Stimulated activated naive CD8-positive, alpha-beta T cell treated with anti-CD3 and anti-CD28 coated beads, Interleukin-15, amount 100 ng/mL, for 72 hours (primary cell): ENCODE measurements at regions not wholly inside any gene's neighbourhood (a gene's known extent, or its start where the extent isn't known, plus 50 kb on each side); places are given as distances from the start of the nearest gene placed in this dataset.
A peak's percentile ranks its signal among the peaks of the same experiment; 100 is the strongest.

ENCODE experiments used
- ATAC-seq: fragments of 150-1000 bp; cut with Tn5 transposase; 2 replicates; pipeline ENCODE4 v1.10.0; 2021; ENCODE audit warnings: mild to moderate bottlenecking, moderate library complexity
- DNase-seq, 2 donors: peaks; one replicate each; pipeline ENCODE4 v3.0.0; 2021 to 2022
- H3K27ac Mint-ChIP-seq, 2 donors: one replicate each; pipeline ENCODE4 v1.8.0; 2022; ENCODE audit warnings: mild to moderate bottlenecking in 2 of 2, mixed read lengths in 2 of 2, moderate library complexity in 2 of 2
- H3K27me3 Mint-ChIP-seq: one replicate; pipeline ENCODE4 v1.8.0; 2022; ENCODE audit warnings: mixed read lengths
- H3K4me1 Mint-ChIP-seq: one replicate; pipeline ENCODE4 v1.8.0; 2022; ENCODE audit warnings: mild to moderate bottlenecking, mixed read lengths
- H3K4me3 Mint-ChIP-seq, 2 donors: one replicate each; pipeline ENCODE4 v1.8.0; 2022; ENCODE audit warnings: mild to moderate bottlenecking in 2 of 2, mixed read lengths in 2 of 2, moderate library complexity in 1 of 2
- H3K9me3 Mint-ChIP-seq, 2 donors: one replicate each; pipeline ENCODE4 v1.8.0; 2022; ENCODE audit warnings: mixed read lengths in 2 of 2

DNA sequence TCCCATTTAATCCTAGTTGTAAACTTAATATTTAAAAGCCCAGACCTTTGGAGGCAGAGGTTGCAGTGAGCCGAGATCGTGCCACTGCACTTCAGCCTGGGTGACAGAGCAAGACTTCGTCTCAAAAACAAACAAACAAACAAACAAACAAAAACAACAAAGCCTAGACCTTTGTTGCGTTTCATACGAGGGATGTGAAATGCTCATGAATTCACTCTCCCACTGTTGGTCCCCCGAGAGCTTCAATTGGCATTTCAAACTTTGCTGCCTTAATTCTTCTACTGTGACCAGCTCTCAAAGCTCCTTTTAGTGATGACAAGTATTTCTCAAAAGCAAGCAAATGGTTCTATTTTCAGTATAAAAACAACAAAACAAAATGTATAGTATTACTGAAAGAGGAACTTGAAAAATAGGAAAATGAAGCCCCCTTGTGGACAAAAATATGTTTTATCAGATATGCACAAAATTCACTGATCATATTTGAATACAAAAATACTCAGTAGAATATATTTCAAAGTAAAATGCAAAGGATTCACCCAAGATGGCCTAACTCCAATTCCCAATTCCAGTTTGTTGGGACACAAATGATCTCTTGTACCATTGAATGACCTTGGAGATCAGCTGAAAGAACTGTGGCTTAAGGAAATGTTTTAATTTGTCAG is 140.4 kb downstream of the ESM1 start:
- no peak for DNase-seq
- Mint-ChIP-seq H3K27me3 (peaks cover 11% of the 10 kb centered on the region), H3K4me1 (peaks cover 3% of the 10 kb centered on the region), H3K9me3 (no peaks in the 10 kb centered on the region), H3K27ac (no peak overlapping the region), H3K4me3 (no peak overlapping the region)
- ATAC-seq, result no peak

DNA sequence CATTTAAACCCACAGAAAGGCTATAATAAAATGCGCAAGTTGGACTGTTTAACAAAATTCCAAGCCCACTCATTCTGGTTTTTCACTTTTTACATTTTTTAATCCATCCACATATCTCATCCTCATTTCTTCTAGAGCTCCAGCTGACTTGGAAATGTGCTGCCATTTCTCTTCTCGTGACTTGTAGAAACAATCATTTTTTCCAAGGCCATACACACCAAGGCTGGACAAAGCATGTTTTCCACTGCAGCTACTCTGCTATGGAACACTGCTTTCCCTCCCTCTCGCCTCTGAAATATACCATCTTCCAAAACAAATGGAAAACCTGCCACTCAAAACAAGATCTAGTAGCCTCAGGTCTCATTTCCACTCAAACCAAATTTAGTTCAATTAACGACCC is 141.1 kb downstream of the ESM1 start:
- ATAC-seq (no peak), DNase-seq (no peak)
- peaks cover 9% of the 10 kb centered on the region for H3K4me1 Mint-ChIP-seq
- no peaks in the 10 kb centered on the region for H3K9me3 Mint-ChIP-seq
- no peak overlapping the region for H3K27ac Mint-ChIP-seq
- H3K27me3 Mint-ChIP-seq, result peaks cover 7% of the 10 kb centered on the region
- no peak overlapping the region for H3K4me3 Mint-ChIP-seq

DNA sequence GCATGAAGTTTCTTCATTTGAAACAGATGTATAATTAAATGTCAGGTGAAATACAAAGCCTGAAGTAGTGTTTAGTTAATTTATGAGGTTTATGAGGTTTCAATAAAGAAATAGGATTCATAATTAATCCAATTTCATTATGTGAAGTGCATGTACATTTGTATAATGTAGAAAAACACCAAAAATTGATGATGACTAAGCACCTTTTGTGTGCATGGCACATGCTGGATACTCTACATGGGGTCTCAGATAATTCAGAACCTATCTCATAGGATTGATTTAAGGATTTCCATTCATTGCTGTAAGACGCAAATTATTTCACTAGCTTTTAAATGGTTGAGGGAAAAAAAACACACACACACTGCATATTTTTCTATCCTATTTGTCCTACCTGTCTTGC is 143.9 kb downstream of the ESM1 start:
- ATAC-seq (no peak), DNase-seq (no peak)
- peaks cover 9% of the 10 kb centered on the region for H3K4me1 Mint-ChIP-seq
- no peak overlapping the region for H3K27ac Mint-ChIP-seq
- no peak overlapping the region for H3K4me3 Mint-ChIP-seq
- no peaks in the 10 kb centered on the region for H3K27me3 Mint-ChIP-seq
- H3K9me3 Mint-ChIP-seq, result no peaks in the 10 kb centered on the region

DNA sequence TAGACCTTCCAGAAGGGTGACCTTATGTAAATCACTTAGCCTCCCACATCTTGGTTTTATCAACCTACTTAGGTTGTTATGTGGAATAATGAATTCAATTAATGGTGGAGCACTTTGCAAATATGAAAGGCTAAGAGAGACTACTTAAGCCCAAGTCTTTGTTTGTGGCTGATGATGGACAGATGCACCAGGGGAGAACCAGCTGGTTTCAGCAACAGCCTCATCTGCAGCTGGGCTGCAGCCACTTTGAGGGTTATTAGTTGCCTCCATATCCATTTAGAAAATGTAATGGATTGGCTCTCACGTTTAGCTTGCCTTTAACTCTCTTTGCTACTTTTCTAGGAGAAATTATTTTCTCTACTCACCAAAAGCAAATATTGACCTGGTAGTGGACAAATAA is 146.6 kb downstream of the ESM1 start:
- H3K27ac Mint-ChIP-seq, result no peak overlapping the region
- no peaks in the 10 kb centered on the region for H3K27me3 Mint-ChIP-seq
- no peaks in the 10 kb centered on the region for H3K9me3 Mint-ChIP-seq
- peaks cover 9% of the 10 kb centered on the region for H3K4me1 Mint-ChIP-seq
- DNase-seq (no peak), ATAC-seq (no peak)
- no peak overlapping the region for H3K4me3 Mint-ChIP-seq

DNA sequence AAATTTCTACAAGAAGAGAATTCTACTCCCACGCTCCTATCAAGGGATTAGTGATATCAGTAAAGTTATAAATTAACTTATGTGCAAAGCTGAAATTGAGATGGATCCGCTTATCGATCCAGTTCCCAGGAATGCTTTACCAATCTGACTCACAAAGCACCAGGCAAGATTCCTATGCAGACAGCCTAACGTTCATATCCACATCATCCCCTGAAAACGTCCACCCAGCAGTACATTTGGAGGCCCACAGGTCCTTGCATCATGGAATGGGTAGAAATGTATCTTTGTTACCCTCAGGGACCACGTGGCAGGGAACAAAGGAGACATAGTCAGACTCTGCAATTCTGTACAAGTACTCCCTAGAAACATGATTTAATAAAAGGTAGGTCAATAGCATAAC is 147.4 kb downstream of the ESM1 start:
- Mint-ChIP-seq H3K4me1 (peaks cover 9% of the 10 kb centered on the region), H3K9me3 (no peaks in the 10 kb centered on the region), H3K27me3 (no peaks in the 10 kb centered on the region), H3K27ac (no peak overlapping the region), H3K4me3 (no peak overlapping the region)
- DNase-seq, result no peak
- ATAC-seq, result no peak

DNA sequence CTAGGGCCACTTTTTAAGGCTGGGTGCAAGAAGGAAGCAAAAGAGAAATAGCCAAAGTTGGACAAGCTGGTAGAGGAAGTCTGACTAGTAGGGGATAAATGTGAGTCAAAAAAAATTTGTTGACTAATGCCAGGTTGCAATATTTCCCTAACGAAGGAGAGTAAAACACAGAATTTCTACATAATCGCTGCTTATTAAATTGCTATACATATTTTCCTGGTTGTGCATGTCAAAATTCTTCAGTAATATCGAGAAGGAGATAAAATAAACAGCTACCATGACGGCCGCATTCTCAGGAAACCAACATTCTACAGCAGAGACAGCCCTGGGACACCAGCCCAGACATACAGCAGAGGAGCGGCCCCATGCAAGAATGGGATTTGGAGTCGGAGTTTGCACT is 148.3 kb downstream of the ESM1 start:
- H3K27me3 Mint-ChIP-seq, result no peaks in the 10 kb centered on the region
- H3K9me3 Mint-ChIP-seq, result no peaks in the 10 kb centered on the region
- no peak for DNase-seq
- peaks cover 9% of the 10 kb centered on the region for H3K4me1 Mint-ChIP-seq
- H3K4me3 Mint-ChIP-seq, result no peak overlapping the region
- ATAC-seq, result no peak
- H3K27ac Mint-ChIP-seq, result no peak overlapping the region

DNA sequence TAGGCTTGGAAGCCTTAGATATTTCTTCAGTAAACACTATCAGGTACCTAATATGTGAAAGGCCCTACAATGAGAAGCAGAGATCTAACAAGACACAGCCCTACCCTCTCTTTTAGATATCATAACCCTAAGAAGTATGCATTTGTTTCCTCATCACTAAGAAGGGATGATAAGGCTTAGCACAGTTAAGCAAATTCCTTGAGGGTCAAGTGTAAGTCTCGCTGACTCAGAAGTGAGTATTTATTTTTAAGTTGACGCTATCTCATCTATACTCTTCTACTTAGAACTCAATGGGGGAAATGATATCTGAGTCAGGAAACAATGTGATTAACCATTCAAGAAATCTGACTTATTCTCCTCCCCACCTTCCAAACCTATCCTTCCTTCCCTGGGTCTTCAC is 149.7 kb downstream of the ESM1 start:
- no peak overlapping the region for H3K4me3 Mint-ChIP-seq
- H3K27ac Mint-ChIP-seq, result no peak overlapping the region
- ATAC-seq (no peak), DNase-seq (no peak)
- no peaks in the 10 kb centered on the region for H3K9me3 Mint-ChIP-seq
- H3K27me3 Mint-ChIP-seq, result no peaks in the 10 kb centered on the region
- H3K4me1 Mint-ChIP-seq, result peaks cover 9% of the 10 kb centered on the region

DNA sequence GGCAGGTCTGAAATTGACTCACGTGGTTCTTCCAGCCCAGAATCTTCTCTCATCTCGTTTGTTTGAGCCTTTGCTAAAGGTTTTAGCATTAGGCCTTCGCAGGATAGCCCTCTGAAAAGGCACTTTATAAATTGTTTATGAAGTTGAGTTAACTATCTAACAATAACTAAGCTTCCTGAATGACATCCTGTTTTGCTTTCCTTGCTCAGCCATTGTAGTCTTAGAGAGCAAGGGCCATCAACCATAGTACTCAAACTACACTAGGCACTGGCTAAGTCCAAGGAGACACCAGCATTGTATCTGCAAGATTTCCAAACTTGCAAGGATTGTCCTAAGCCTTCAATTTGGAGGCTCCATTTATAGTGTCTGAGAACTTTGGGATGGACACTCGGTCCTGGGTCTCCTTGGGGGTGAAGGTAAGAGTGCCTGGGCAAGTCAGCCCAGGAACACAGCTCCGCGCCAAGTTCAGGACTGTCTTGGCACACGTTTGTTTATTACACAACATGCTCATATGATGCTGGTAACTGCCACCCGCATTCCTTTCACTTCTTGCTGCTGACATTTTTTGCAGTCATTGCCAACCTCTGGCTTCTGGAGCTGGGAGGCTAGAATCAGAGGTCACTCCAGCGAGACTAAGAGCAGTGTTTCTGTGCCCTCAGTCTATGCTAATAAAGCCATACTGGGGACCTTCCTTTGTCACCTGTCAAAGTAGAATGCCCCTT is 151.1 kb downstream of the ESM1 start:
- ATAC-seq (no peak), DNase-seq (no peak)
- Mint-ChIP-seq H3K27ac (no peak overlapping the region), H3K4me3 (no peak overlapping the region), H3K27me3 (peaks cover 3% of the 10 kb centered on the region), H3K4me1 (no peaks in the 10 kb centered on the region), H3K9me3 (no peaks in the 10 kb centered on the region)

DNA sequence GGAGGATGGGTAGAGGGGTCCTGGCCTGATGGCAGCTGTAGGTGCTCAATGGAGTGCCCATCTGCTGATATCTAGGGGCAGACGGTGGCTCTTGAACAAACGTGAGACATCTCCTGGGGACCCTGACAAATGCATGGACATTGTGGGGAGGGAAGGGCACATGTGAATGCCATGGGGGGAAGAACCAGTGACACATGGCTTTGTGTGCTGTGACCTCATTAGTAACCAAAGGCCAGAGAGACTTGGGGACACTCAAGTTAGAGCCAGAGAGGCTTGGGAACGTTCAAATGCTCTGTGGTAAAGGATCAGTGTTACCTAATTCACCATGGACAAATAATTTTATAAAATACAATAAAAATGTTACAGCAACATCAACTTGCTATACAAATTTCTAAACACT is 151.8 kb downstream of the ESM1 start:
- ATAC-seq (no peak), DNase-seq (no peak)
- Mint-ChIP-seq H3K27me3 (peaks cover 6% of the 10 kb centered on the region), H3K27ac (peak overlapping the region in 1 of 2 donors; percentile 43), H3K4me3 (no peak overlapping the region), H3K4me1 (no peaks in the 10 kb centered on the region), H3K9me3 (no peaks in the 10 kb centered on the region)

DNA sequence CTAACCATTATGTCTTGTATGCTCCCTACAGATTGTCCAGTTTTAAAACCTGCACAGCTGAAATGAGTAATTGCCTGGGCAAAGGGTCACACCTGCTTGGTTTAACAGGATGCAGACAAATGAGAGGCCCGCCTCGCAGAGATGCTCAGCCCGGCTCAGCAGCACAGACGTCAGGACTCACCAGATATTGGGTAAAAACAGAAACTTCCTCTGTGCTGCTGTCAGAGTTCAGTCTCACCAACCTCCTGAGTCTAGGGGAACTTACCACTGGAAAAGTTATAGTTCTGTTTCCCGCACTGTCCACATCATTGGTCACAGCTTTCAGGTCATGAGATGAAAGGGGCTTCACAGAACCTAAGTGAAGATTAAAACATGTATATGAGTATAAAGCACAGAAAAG is 152.5 kb downstream of the ESM1 start:
- no peaks in the 10 kb centered on the region for H3K4me1 Mint-ChIP-seq
- no peak overlapping the region for H3K27ac Mint-ChIP-seq
- ATAC-seq, result peak; percentile 26
- DNase-seq, result no peak
- peaks cover 6% of the 10 kb centered on the region for H3K27me3 Mint-ChIP-seq
- H3K4me3 Mint-ChIP-seq, result no peak overlapping the region
- no peaks in the 10 kb centered on the region for H3K9me3 Mint-ChIP-seq

DNA sequence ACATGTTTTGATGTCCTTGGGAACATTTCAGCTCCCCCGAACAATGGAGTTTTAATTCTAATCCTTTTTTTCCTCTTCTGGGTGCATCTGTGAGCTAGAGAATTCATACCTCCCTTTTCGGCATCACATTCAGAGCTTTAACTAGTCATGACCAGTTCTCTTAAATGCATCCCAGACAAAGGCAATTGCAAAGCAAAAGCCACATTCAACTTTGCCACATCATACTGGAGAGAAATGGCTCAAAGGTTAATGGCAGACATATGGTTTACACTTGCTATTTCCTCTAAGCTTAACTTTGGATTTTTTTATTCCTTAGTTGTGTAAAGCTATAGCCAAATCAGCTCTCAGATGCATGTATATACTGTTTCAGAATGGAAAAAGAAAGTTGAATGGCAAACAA is 153.3 kb downstream of the ESM1 start:
- no peaks in the 10 kb centered on the region for H3K9me3 Mint-ChIP-seq
- no peaks in the 10 kb centered on the region for H3K4me1 Mint-ChIP-seq
- DNase-seq (no peak), ATAC-seq (no peak)
- no peak overlapping the region for H3K27ac Mint-ChIP-seq
- no peak overlapping the region for H3K4me3 Mint-ChIP-seq
- peaks cover 6% of the 10 kb centered on the region for H3K27me3 Mint-ChIP-seq

DNA sequence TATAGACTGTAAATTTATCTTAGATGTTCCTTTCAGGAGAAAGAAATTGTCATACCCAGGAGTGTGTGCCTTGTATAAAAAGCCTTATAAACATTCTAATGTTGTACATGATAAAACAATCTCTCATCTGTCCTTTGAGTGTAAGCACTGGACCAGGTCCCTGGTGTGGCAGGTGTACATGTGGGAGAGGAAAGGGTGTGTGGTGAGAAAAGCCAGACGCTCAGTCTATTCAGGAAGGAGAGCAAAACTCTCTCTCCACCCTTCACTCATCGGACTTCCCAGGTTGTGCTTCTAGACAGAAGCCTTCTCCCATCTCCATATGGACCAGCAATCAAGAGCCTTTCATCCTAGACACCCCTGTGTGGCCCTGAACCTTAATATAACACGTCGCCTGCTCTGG is 154.2 kb downstream of the ESM1 start:
- Mint-ChIP-seq H3K9me3 (no peaks in the 10 kb centered on the region), H3K4me3 (no peak overlapping the region), H3K4me1 (no peaks in the 10 kb centered on the region), H3K27ac (no peak overlapping the region), H3K27me3 (peaks cover 6% of the 10 kb centered on the region)
- ATAC-seq, result no peak
- no peak for DNase-seq

DNA sequence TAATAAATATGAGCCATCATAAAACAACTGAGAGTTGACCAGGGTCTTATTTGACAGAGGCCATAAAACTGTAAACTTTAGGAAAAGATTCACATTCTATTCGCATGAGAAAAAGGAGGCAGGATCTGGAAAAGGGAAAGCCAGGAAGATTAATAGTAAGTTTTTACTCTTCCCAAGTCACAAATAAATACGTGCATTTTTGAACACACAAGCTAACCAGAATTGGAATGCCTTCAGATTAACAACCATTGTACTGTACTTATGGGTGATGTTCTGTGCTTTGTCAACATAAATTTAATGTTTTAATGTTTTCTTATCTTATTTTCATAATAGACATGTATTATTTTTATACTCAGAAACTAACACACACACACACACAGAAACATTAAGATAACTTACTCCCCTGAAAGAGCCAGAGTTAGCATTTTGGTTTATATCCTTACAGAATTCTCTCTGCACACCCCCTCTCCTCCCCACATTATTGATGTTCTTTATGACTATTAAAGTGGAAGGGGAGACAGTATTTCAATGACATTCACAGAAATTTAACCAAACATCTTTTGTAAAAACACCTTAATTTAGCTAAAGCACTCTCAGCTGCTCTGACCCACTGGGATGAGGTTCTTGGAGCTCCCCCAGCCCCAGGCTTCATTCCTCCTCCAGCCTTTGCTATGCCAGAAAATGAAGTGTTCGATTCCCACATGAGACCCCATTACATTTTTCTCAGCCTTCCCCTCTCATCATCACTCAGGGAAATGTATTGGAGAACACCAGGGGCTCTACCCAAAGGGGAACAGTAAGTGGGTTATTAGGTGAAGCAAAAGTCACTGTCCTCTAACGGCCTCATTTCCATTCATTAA is 155.5 kb downstream of the ESM1 start:
- Mint-ChIP-seq H3K27ac (no peak overlapping the region), H3K9me3 (no peaks in the 10 kb centered on the region), H3K4me3 (no peak overlapping the region), H3K4me1 (no peaks in the 10 kb centered on the region), H3K27me3 (peaks cover 14% of the 10 kb centered on the region)
- DNase-seq (no peak), ATAC-seq (no peak)

DNA sequence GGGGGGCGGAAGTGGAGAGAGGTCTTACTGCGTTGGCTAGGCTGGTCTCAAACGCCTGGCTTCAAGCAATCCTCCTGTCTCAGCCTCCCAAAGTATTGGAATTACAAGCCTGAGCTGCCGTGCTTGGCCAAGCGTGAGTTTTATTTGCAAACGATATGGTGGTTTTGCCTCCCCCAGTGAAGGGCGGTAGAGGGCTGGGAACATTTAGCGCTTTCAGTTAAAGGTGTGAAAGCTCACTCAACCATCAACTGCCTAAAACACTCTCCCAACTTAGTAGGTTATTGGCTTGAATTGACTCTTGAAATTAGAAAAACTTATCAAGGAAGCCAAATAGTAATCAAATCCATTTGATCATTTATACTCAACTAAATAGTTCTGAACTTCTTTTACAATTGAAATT is 156.3 kb downstream of the ESM1 start:
- ATAC-seq (no peak), DNase-seq (no peak)
- H3K27me3 Mint-ChIP-seq, result peaks cover 14% of the 10 kb centered on the region
- H3K9me3 Mint-ChIP-seq, result no peaks in the 10 kb centered on the region
- H3K4me1 Mint-ChIP-seq, result no peaks in the 10 kb centered on the region
- H3K27ac Mint-ChIP-seq, result no peak overlapping the region
- H3K4me3 Mint-ChIP-seq, result no peak overlapping the region

DNA sequence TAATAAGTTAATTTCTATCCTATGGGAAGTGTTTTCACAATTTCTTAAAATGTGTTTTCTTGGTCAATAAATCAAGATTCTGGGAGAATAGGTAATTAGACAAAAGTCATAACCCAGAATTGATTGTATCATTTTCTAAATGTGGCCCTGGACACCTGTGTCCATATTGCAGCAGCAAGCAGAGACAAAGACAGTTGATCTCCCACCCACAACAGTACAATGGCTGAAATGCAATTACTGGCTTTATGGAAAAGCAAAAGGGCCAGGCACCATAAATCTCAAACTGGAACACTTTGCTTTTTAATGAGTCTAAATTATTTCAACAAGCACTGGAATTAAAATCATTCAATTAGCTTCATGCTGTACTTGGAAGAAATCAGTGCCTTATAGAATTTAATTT is 157.2 kb downstream of the ESM1 start:
- H3K27ac Mint-ChIP-seq, result no peak overlapping the region

DNA sequence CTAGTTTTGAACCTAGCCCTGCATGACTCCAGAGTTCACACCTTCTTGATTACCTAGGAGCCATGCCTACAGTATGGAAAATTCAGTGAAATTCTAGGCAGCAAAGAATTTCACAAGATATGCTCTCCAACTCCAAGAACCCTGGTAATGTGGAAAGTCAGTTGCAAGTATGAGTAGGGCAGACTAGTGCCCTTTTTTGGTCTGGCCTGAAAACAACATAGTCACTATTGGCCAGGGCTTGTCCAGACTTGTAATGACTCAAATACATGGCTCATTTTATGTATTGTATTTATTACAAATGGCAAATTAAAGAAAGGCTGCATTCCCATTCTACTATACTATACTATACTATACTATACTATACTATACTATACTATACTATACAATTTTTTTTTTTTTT is 160.4 kb downstream of the ESM1 start:
- H3K27me3 Mint-ChIP-seq, result peaks cover 22% of the 10 kb centered on the region
- H3K4me1 Mint-ChIP-seq, result no peaks in the 10 kb centered on the region

More for the DNA sequence above, 157.2 kb downstream of the ESM1 start:
- H3K4me1 Mint-ChIP-seq, result no peaks in the 10 kb centered on the region
- H3K9me3 Mint-ChIP-seq, result no peaks in the 10 kb centered on the region
- peaks cover 14% of the 10 kb centered on the region for H3K27me3 Mint-ChIP-seq
- DNase-seq (no peak), ATAC-seq (no peak)
- H3K4me3 Mint-ChIP-seq, result no peak overlapping the region

More for the DNA sequence above, 160.4 kb downstream of the ESM1 start:
- H3K27ac Mint-ChIP-seq, result no peak overlapping the region
- no peak overlapping the region for H3K4me3 Mint-ChIP-seq
- no peaks in the 10 kb centered on the region for H3K9me3 Mint-ChIP-seq
- ATAC-seq (no peak), DNase-seq (no peak)
